Right atrium auricular region (tissue), 2 donors: ENCODE measurements at regions not wholly inside any gene's neighbourhood (a gene's known extent, or its start where the extent isn't known, plus 50 kb on each side); places are given as distances from the start of the nearest gene placed in this dataset.

Experiments used
- DNase-seq: peaks from one replicate; pipeline ENCODE4 v3.0.0-alpha.2; 2019; ENCODE audit warnings: low spot score
- H3K27ac ChIP-seq, 2 donors: fragments of 200-600 bp; sonication (generic); 1 replicate in 1 of 2; 2 replicates in 1 of 2; pipeline ENCODE4 v1.5.1; 2016 to 2019
- H3K27me3 ChIP-seq, 2 donors: fragments of 200-600 bp; sonication (generic); one replicate each; pipeline versions ENCODE4 v1.5.1 to v1.6.0; 2017 to 2019
- H3K36me3 ChIP-seq: fragments of 200-600 bp; sonication (generic); one replicate; pipeline ENCODE4 v1.5.1; 2016
- H3K4me1 ChIP-seq, 2 donors: fragments of 200-600 bp; sonication (generic); one replicate each; pipeline versions ENCODE4 v1.5.1 to v1.6.0; 2017 to 2019
- H3K4me3 ChIP-seq, 2 donors: fragments of 200-600 bp; sonication (generic); 1 replicate in 1 of 2; 2 replicates in 1 of 2; pipeline ENCODE4 v1.5.1; 2017 to 2019; ENCODE audit warnings: mild to moderate bottlenecking in 1 of 2, moderate library complexity in 1 of 2
- H3K9me3 ChIP-seq, 2 donors: fragments of 200-600 bp; sonication (generic); one replicate each; pipeline ENCODE4 v1.5.1; 2019
- TF ChIP-seq, protein P1 (sequence below), 2 donors: fragments of 200-600 bp; sonication (generic); IDR thresholded peaks; one replicate each; pipeline ENCODE4 v1.5.1; 2019; ENCODE audit warnings: antibody characterized with exemption in 2 of 2

DNA sequence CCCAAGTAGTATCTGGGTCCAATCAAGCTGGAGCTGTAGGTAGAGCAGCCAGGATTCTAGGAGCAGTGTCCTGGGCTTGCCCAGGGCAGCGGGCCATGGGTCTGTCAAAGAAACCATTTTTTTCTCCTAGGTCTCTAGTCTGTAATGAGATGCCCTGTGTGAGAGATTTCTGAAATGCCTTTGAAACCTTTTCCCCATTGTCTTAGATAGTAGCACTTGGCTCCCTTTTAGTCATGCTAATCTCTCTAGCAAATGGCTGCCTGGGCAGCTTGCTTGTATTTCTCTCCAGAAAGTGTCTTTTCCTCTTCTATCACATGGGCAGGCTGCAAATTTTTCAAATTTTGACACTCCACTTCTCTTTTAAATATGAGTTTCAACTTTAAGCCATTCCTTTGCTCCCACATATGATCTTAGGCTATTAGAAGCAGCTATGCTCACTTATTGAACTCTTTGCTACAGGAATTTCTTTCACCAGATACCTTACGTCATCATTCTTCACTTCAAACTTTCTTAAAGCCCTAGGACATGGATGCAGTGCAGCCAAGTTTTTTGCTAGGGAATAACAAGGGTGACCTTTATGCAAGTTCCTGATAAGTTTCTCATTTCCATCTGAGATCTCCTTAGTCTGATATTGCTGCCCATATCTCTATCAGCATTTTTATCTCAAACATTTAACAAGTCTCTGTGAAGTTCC lies 890.2 kb upstream of the VRK2 start:
- no peaks in the 10 kb centered on the region for H3K9me3 ChIP-seq
- H3K27me3 ChIP-seq: no peaks in the 10 kb centered on the region
- no peak overlapping the region for H3K27ac ChIP-seq
- H3K4me1 ChIP-seq: no peaks in the 10 kb centered on the region
- H3K36me3 ChIP-seq: no peaks in the 10 kb centered on the region
- DNase-seq: no peak
- TF ChIP-seq, protein P1, sequence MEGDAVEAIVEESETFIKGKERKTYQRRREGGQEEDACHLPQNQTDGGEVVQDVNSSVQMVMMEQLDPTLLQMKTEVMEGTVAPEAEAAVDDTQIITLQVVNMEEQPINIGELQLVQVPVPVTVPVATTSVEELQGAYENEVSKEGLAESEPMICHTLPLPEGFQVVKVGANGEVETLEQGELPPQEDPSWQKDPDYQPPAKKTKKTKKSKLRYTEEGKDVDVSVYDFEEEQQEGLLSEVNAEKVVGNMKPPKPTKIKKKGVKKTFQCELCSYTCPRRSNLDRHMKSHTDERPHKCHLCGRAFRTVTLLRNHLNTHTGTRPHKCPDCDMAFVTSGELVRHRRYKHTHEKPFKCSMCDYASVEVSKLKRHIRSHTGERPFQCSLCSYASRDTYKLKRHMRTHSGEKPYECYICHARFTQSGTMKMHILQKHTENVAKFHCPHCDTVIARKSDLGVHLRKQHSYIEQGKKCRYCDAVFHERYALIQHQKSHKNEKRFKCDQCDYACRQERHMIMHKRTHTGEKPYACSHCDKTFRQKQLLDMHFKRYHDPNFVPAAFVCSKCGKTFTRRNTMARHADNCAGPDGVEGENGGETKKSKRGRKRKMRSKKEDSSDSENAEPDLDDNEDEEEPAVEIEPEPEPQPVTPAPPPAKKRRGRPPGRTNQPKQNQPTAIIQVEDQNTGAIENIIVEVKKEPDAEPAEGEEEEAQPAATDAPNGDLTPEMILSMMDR (IDR thresholded peaks at IDR 0.05): no peak
- no peak overlapping the region for H3K4me3 ChIP-seq

DNA sequence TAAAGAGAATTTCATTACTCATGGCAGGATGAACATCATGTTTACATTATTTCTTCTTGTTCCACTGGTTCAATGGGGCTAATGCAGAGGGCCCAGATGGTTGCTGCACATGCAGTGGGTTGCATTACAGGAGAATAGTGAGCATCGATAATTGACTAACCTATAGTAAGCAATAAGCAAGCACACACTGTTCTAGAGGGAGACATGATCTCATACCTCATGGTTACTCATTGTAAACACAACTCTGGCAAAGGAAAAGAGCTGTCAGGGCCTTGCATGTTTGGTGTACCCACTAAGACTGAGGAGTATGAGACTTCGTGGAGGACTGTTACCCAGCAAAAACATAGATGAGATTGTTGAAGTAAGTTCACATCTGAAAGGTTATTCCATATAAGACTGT lies 885.6 kb upstream of the VRK2 start:
- DNase-seq: no peak
- Histone ChIP-seq H3K27me3 (no peaks in the 10 kb centered on the region), H3K4me3 (no peak overlapping the region), H3K4me1 (no peaks in the 10 kb centered on the region), H3K9me3 (no peaks in the 10 kb centered on the region), H3K36me3 (no peaks in the 10 kb centered on the region), H3K27ac (no peak overlapping the region)
- TF ChIP-seq, protein P1 (IDR thresholded peaks at IDR 0.05): no peak

DNA sequence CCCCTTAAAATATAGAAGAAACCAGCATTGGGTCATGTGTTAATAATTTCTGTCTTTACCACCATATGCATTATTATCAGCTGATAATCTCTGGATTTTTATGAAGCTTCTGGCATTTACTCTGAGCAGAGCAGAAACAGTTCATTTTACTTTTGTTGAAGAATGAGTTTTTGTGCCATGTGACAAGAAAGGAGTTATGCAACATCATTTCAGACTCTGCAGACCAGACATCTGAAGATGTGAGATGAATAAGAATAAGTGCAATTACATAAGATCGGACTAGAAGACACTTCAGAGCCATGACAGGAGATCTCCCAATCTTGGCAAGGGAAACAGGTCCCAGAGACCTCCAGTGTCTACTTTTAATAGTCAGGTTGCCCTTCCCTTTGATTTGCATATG lies 869.4 kb upstream of the VRK2 start:
- Histone ChIP-seq H3K4me3 (no peak overlapping the region), H3K27me3 (no peaks in the 10 kb centered on the region), H3K27ac (no peak overlapping the region), H3K36me3 (no peaks in the 10 kb centered on the region), H3K4me1 (no peaks in the 10 kb centered on the region), H3K9me3 (no peaks in the 10 kb centered on the region)
- DNase-seq: no peak
- TF ChIP-seq, protein P1 (IDR thresholded peaks at IDR 0.05): no peak

DNA sequence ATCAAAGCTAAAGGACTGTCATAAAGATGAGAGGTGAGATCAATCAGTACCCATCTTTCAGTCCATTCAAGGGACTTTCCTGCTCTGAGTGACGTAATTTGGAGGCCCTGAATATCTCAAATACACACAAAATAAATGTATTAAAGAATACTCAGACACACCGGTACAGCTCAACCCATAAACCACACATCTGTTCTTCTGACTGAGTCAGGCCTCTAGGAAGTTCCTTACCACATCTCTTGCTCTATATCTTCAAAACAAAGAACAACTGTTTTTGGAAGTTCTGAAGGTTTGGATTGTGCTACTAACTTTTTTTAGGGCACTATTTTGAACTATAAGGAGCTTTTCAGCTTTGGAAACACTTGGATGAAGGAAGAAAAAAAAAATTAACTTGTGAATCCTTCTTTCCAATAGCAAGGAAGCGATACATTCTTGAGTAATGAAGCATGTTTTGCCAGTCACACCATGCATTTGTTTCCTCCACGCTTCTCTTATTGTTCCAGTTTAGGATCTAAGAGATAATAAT lies 866.5 kb upstream of the VRK2 start:
- TF ChIP-seq, protein P1 (IDR thresholded peaks at IDR 0.05): no peak
- Histone ChIP-seq H3K4me3 (no peak overlapping the region), H3K4me1 (no peaks in the 10 kb centered on the region), H3K9me3 (no peaks in the 10 kb centered on the region), H3K27me3 (no peaks in the 10 kb centered on the region), H3K27ac (no peak overlapping the region), H3K36me3 (no peaks in the 10 kb centered on the region)
- DNase-seq: no peak

DNA sequence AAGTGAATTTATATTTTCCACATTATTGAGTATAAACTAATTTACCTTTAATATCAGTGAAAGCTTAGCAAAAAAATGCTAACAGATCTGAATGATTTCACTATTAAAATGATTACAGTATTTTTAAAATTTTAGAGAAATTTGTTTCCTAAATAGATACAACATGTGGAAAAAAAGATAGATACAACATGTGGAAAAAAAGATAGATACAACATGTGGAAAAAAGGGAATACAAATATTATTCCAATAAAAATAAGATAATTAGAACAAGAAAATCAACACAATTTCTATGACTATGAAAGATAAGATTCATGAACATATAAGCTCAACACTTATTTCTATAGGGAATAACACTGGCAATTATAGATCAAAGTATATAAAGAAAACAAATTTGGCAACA lies 865.9 kb upstream of the VRK2 start:
- no peak overlapping the region for H3K4me3 ChIP-seq
- no peak overlapping the region for H3K27ac ChIP-seq
- no peaks in the 10 kb centered on the region for H3K4me1 ChIP-seq
- TF ChIP-seq, protein P1 (IDR thresholded peaks at IDR 0.05): no peak
- no peaks in the 10 kb centered on the region for H3K9me3 ChIP-seq
- no peaks in the 10 kb centered on the region for H3K27me3 ChIP-seq
- H3K36me3 ChIP-seq: no peaks in the 10 kb centered on the region
- no peak for DNase-seq
